CD4-positive, alpha-beta T cell treated with Interleukin-2 at 100 ng/mL for 4 hours (primary cell): ENCODE measurements at regions not wholly inside any gene's neighbourhood (a gene's known extent, or its start where the extent isn't known, plus 50 kb on each side); places are given as distances from the start of the nearest gene placed in this dataset.

Source experiments
- DNase-seq: peaks from one replicate; pipeline ENCODE4 v3.0.0-alpha.2; 2020; ENCODE audit warnings: low spot score

DNA sequence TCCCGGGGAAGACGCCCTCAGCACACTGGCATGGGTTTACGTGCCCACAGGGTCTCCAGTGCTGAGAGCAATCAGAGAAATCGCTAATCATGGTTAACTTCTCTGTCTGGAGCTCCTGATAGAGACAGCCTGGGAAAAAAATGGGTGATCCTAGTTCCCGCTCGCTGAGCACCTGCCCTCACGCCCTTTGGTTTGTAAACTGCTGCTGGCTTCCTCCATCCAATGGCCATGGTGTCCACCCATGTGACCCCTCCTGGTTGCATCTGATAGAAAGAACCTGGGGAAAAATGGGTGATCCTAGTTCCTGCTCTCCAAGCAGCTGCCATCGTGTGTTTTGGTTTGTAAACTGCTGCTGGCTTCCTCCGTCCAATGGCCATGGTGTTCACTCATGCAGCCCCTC is 402.2 kb downstream of the PRDM2 start:
- DNase-seq, result no peak

DNA sequence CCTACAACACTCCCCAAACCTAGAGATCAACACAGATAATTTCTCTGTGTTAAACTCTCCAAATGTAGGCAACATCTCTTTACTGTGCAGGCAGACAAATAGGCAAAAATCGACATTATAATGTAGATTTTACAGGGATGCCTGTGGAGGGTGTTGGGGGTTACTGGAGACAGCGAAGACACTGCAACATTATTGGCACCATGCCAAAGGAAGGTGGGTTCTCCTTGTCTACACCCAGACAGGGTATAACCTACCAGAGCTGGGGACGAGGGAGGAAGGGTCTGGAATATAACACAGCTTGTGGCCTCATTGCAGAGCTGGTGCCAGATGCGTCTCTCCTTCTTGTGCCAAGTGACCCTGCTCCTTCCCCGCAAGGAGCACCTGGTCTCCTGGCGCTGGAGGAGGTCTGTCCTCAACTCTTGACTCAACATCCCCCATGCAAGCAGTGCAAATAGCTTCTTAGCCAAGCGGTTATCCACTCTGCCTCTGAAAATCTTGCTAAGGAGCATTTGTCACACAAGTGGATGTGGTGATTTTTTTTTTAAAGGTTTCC is 404.0 kb downstream of the PRDM2 start:
- no peak for DNase-seq

DNA sequence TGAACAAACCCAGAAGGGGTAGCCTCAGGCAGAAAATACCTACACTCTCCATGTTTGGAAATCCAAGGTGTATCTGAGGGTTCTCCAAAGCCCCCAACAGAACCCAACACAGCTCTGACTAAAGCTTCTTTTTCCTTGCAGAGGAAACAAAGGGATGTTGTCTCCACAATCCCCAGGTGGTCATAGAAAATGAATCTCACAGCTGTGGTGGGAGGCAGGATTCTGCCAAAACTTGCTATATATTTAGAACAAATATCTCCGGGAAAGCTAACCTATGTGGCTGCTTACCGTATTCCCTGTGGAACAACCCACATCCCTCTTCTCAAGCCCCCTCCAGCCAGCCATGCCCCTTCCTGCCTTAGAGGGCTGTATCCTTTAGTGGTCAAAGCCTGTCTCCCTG is 406.1 kb downstream of the PRDM2 start:
- DNase-seq, result no peak

DNA sequence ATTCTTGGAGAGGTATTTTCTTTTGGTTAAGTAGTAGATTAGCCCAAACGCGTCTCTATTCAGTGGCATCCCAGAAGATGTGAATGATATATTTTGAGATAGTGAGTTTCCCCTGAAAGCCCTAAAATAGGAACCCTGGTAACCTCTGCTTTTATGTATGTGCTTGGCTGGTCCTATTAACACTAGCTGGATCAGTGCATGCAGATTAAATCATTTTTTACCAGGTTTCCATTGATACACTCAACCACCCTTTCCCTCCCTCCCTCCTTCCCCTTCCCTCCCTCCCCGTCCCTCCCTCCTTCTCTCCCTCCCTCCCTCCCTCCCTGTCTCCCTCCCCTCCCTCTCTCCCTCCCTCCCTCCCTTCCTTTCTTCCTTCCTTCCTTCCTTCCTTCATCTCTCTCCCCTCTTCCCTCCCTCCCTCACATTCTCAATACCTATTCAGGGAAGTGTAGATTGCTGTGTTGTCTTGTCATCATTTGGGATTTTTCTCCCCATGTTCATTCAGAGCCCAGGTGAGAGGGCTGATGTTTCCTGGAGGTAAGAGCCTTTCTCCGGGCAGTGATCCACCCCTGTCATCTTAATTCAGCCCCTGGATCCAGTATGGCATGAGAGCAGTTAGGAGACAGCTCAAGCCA is 406.8 kb downstream of the PRDM2 start:
- no peak for DNase-seq

DNA sequence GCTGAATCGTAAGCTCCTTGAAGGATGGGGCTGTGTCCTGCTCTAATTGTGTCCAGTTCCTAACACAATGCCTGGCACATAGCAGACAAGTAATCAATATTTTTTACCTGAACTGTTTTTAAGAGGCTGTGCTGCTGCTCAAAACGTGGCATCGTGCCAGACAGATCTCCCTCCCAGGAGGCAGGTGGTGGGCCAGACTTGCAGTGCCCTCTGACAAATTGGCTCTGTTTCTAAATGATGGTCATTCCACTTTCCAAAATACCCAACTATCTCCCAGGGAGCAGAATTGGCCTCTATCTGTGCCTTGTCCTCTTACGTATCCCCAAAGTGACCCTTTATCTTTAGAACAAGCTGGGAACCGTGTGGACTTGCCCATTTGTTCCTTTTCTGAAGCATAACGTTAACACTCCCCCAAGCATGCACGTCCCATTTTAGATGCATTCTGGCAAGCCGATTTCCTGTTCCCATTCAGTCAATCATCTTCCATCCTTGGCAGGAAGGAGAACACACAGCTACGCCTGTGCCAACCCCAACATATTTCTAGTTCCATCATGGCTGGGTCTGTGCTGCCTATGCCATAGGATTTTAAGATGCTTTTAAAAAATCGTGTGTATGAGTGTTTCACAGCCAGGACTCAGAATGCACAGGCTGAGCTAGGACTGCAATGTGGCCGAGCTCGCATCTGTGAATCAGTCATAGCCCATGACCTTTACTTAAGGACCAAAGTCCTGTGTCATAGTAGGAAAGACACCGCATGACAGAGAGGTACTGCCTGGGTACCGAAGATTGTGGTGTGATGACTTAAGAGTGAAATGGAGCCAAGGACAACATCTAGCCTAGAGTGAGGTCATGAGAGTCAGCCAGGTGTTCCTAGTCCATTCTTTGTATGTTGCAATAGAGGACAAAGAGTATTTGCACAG is 408.6 kb downstream of the PRDM2 start:
- DNase-seq, result no peak

DNA sequence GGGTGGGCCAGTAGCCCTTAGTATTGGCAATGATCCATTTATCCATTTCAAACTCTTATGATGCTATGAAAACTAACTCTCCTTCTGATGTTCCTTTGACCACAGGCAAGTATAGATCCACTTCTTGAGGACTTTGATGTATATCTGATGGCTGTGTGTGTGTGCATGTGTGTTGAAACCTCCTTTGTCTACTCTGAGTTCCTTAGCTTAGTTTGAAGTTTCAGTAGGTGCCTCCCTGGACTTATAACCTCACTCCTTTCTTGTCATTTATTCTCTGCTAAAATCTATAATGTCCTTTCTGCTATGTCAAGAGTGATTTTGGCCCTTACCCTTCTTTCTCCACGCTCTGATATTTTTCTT is 409.3 kb downstream of the PRDM2 start:
- DNase-seq, result no peak

DNA sequence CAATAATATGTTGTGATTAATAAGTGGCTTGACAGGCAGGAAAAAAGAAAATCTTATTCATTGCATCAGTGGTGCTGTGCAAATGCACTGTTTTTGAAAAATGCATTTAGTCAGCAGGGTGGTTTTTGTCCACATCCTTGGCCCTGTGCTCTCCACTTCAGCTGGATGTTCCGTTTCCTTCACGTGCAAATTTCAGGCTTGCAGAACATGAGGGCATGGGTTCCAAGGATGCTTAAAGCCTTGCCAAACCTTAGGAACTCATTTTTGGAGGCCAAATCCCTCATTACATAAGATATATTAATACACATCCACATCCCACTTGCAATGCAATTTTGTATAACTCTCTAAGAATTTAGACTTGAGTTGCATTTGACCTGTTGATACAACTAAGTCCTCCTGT is 410.1 kb downstream of the PRDM2 start:
- no peak for DNase-seq

DNA sequence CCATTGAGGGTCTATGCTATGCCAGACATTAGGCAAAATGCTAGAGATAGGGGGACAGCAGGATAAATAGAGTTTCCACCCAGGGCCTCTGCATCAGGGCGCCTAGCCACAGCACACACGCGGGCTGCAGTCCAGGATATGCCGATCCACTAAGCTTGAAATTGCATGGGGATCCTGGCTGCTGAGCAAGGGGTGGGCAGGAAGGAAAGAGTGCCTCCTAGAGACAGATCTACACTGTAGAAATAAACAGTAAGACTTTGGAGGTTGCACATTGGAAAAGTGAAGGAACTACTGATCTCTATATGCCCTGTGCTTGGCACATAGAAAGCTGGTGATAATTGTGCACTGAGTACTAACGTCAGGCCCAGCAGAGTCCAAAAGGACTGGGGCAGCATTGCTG is 411.1 kb downstream of the PRDM2 start:
- no peak for DNase-seq

DNA sequence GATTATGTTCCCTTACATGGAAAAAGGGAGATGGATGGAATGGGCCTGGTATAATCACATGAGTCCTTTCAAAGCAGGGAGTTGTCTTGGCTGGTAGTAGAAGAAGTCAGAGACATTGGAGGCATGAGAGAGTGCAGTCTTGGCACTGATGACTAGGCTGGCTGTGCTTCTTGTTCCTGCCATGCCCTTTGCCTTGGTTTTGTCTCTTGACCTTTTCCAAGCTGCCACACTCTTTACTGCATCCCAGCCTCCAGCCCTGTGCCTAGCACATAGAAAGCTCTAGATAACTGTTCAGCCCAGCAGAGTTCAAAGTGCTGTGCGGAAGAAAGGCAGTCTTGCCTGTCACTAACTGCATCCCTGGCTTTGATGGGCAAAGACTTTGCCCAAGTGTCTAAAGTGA is 412.6 kb downstream of the PRDM2 start:
- no peak for DNase-seq

DNA sequence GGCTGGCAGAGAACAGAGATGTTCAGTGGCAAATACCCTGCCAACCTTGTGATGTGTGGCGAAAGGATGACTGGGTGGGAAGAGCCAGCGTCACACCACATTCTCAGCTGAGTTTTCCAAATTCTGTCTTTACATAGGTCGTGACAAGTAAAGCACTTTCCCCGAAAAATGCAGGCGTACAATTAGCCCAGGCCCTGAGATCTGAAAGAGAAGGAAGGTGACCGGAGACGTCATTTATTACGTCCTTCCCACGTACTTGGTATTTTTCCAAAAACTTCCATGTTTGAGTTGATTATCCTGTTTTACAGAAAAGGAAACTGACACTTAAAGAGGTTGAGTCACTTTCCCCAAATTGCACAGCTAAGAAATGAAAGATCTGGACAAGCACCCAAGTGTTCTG is 413.3 kb downstream of the PRDM2 start:
- DNase-seq, result no peak

DNA sequence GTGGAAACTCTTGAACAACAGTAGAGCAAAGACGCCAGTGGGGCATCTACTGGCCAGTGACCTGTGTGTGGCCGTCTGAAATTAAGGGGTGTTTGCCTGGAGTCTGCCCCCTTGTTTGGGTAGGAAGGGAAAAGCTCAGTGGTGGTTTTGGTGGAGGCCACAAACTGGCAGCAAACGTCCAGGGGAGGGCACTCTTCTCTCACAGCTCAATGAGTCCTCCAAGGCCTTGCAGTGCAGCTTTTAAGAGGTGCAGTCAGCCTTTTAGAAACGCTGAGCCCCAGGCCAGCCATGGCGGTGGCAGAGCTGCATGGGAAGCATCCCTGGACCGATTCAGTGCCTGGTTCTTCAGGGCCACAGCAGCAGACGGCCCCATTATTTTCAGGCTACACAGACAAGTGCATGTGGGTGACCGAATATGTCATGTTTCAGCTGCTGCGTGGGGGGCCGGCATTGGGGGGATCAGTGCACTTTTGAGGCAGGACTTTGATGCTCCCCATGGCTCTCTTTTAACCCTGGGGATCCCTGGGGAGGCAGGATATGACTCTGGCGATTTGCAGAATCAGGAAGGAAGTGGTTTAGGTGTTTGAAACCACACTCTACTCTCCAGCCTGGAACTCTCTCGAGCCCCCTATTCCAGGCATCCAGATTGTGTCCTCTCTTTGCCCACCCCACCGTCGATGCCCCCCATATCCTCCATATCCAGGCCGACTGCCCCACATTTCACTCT is 414.0 kb downstream of the PRDM2 start:
- DNase-seq, result no peak

DNA sequence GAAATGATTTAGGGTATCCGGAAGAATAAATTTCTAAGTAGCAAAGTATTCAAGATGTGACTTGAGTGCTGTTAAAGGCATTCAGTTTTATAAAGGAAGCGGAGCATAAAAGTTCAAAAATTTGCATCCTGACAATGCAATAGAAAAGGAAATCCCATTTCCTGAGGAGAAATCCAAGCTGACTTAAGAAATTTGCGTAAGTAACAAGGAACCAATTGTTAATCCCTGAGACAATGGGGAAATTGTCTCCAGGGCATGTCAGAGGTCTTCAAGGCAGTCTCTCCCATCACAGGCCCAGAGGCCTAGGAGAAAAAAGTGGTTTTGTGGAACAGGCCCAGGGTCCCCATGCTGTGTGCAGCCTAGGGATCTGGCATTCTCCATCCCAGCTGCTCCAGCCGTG is 416.0 kb downstream of the PRDM2 start:
- DNase-seq, result no peak

DNA sequence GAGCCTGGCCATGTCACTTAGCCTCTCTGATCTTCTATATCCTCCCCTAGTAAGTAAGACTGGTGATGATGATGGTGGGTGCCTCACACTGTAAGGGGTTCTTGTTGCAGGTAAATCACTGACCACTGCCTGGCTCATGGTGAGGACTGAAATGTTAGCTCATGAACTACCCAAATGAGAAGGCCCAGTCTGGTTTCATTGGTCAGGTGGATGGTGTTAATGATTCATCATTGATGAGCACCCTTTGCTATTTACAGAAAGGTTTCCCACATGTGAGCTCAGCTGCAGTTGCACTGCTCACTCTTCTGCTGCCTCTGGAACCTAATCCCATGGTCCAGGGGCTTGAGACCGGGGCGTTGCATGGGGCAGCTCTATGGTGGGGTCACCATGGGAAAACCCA is 417.7 kb downstream of the PRDM2 start:
- DNase-seq, result no peak

DNA sequence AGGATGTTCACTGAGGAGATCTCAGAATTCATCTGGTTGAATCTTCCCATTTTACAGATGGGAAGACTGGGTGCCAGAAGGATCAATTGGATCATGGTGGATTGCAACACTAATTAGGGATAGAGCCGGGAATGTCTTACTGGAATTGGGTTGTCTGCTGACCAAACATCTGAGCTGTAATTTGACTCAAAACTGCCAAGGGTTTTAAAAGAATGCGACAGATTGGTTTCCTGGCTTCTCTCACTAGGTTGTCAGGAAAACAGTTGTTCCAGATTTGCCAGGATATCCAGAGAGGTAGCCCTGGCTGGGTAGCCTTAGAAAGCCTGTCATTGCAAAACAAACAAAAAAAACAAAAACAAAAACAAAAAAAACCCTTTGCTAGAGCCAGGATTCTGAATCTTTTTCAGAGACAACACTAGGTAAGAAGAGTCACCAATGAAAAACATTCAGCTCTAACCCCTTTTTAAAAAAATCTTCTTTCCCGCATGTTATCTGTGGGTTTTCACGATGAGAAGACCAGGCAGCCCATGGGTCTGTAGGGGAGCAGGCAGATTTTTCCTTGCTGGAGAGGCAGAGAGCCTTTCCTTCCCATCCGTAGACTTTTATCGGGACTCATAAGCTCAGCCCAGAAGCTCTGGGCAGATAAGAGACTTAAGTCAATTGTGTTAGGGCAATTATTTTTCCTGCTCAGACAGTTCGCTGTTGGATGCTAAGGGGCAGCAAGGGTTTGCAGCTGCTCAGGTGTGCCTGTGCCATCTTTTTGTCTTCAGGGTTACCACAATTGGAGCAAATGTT is 418.9 kb downstream of the PRDM2 start:
- no peak for DNase-seq

DNA sequence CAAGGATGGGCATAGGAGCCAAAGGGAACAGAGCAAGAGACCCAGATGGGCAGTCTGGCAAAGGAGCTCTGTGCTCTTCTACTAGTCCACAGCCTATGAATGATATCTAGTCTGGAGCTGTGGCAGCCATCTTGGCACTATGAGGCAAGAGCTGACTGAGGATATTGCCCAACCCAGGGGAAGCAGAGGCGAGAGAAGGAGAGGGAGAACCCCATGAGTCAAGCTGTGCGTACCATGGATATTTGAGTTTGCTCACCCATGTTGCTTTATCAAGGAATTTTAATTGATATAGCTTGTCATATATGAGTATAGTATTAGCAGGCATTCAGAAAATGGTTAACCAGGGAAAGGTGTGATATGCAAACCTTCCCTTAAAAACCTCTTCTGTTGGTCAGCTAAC is 420.9 kb downstream of the PRDM2 start:
- DNase-seq, result no peak

DNA sequence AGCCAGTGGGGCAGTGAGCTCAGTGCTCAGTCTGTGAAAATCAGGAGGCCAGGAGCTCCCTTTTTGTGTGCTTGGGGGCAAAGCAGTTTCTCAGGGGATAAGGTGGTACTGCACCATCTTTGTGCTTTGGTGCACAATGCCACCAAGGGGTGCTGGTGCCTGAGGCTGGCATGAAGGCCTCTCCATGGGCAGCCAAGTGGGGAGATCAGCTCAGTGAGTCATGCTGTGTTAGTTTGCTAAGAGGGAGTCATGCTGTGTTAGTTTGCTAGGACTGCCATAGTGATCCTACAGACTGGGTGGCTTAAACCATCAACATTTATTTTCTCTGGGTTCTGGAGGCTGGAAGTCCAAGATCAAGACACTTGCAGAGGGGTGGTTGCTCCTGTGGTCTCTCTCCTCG is 428.1 kb downstream of the PRDM2 start:
- DNase-seq, result no peak

DNA sequence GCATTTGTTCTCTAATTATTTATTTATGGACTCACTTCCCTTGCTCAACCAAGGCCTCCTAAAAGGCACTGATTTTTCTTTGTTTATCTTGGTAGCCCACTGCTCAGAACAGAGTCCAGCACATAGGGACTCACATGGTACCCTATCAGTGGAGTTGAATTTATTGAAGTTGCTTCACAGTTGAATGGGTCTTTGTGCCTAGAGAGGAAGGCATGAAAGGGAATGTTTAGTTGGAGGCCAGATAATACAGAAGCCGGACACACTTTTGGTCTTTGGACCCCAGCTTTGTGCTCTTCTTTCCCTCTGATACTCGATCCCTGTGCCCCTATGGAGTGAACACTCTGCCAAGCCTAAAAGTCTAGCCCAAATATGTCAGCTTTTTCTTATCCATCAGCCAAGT is 429.0 kb downstream of the PRDM2 start:
- DNase-seq, result no peak

DNA sequence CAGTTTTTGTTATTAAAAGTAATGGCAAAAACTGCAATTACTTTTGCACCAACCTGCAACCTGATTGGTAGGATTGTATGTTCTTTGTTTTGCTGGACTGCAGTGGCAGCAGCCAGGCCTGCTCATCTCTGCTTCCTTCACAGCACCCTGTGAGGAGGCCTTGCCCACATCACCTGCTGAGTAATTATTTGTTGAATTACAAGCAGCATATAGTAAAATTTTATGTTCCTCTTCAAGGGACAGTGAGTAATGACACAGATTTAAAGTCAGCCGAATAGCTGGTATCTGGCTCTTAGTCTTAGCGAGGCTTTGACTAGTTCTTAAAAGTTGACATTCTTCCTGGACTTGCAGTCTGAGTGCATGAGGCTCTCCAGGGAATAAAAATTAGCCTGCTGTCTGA is 435.1 kb downstream of the PRDM2 start:
- no peak for DNase-seq

DNA sequence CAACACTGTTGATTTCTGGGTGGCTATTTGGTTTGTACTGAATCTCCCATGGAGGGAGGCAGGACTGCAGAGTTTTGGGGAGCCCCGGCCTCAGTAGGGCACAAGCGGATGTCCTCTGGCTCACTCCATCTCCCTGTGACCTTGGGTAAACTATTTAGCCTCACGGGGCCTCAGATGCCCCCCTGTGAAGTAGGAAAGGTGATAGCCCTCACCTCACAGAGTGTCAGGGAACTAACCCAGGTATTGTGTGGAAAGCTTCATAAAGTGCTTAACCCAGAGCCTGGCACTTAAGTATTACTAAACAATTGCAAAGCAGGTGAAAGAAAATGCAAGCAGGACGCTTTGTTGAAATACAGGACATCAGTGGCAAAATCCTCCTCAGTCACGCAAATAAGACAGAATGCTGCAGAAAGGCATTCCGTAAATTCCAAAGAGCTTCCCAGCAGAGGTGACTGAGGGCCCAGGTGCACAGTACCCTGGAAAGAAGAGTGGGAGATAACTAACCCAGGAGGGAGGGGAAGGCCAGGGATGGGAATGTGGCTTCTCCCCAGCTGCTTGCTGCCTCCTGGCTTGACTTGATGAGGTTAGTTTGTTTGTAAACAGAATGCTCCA is 436.3 kb downstream of the PRDM2 start:
- no peak for DNase-seq

DNA sequence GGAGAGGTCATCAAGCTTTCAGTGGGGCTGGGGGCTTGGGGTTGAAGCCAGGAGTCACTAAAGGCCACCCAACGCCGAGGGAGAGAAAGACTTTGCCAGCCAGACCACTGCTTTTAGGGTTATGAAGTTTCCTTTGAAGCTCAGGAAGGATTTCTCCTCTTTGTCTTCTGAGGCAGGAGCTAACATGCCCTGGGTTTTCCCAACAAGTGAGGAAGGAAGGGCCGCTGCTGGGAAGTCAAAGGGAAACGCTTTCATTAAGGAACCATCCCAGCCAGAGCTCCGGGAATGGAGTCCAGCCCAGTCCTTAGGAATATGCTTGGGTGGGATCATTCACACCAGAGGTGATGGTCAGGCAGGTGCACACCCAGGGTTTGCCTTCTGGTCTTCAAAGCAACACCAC is 436.9 kb downstream of the PRDM2 start:
- no peak for DNase-seq

DNA sequence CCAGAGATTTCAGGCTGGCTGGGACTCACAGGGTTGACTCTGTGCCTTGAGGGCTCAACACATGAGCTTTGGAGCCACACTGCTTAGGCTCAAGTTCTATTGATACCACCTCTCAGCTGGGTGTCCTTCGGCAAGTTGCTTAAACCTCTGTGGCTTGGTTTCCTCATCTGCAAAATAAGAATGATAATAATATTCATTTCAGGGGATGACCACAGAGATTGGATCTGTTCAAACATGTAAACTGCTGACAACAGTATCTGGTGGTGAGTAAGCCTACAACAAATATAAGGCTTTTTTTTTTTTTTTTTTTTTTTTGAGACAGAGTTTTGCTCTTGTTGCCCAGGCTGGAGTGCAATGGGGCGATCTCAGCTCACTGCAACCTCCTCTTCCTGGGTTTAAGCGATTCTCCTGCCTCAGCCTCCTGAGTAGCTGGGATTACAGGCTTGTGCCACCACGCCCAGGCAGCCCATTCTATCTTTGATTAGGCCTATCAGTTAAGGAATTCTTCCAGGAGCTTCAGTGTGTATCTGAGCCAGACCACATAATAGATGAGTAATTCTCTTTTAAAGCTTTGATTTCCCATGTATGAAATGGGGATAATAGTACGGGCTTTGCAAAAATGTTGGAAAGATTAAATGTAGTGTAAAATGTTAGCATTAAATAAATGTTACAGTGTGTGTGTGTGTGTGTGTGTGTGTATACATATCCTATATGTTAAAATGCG is 437.6 kb downstream of the PRDM2 start:
- DNase-seq, result no peak
